HEK293T (cell line): ENCODE measurements at regions not wholly inside any gene's neighbourhood (a gene's known extent, or its start where the extent isn't known, plus 50 kb on each side); places are given as distances from the start of the nearest gene placed in this dataset.

Experiments used
- BHLHE40 ChIP-seq: fragments of 450-650 bp; IDR thresholded peaks from 2 replicates; pipeline ENCODE4 v1.6.1; 2016; ENCODE audit warnings: mild to moderate bottlenecking, moderate library complexity, borderline replicate concordance
- ELF4 ChIP-seq: fragments of 450-650 bp; IDR thresholded peaks from 2 replicates; pipeline ENCODE4 v1.6.1; 2017; ENCODE audit warnings: antibody characterized with exemption
- FOXM1 ChIP-seq: fragments of 450-650 bp; IDR thresholded peaks from 2 replicates; pipeline ENCODE4 v1.6.1; 2017; ENCODE audit warnings: mild to moderate bottlenecking, borderline replicate concordance
- L3MBTL2 ChIP-seq: fragments of 450-650 bp; conservative IDR thresholded peaks from 2 replicates; pipeline ENCODE4 v1.6.1; 2016; ENCODE audit warnings: mild to moderate bottlenecking
- LEF1 ChIP-seq: fragments of 450-650 bp; IDR thresholded peaks from 2 replicates; pipeline ENCODE4 v1.6.1; 2017; ENCODE audit warnings: mild to moderate bottlenecking, borderline replicate concordance
- SP1 ChIP-seq: fragments of 450-650 bp; IDR thresholded peaks from 2 replicates; pipeline ENCODE4 v1.6.1; 2017
- SUZ12 ChIP-seq: fragments of 450-650 bp; IDR thresholded peaks from 2 replicates; pipeline ENCODE4 v1.6.1; 2016; ENCODE audit warnings: mild to moderate bottlenecking
- TARDBP ChIP-seq: fragments of 450-650 bp; IDR thresholded peaks from 2 replicates; pipeline ENCODE4 v1.6.1; 2016

DNA sequence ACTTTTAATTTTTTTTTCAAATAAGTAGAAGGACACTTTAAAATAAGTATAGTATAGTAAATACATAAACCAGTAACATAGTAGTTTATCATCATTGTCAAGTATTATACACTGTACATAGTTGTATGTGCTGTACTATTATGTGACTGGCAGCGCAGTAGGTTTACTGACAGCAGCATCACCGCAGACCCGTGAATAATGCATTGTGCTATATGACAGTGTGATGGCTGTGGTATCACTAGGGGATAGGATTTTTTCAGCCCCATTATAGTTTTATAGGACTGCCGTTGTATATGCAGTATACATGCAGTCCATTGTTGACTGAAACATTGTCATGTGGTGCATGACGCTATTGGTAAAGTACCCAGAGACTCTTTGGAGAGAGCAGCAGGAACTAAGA lies 306.5 kb downstream of the SQOR start:
- TF ChIP-seq L3MBTL2, result no peak
- no peak for TF ChIP-seq FOXM1
- no peak for TF ChIP-seq TARDBP
- TF ChIP-seq ELF4, result no peak
- TF ChIP-seq BHLHE40, result no peak
- TF ChIP-seq LEF1, result no peak
- no peak for TF ChIP-seq SUZ12
- no peak for TF ChIP-seq SP1
